Progenitor cell of endocrine pancreas (in vitro differentiated cells): ENCODE measurements at regions not wholly inside any gene's neighbourhood (a gene's known extent, or its start where the extent isn't known, plus 50 kb on each side); places are given as distances from the start of the nearest gene placed in this dataset.

Experiments used
- DNase-seq: peaks from one replicate; pipeline ENCODE4 v3.0.0; 2021; ENCODE audit warnings: low spot score; ENCODE audit not compliant: unreplicated experiment
- H3K27ac Mint-ChIP-seq: 2 replicates; pipeline ENCODE4 v1.8.0; 2021; ENCODE audit warnings: mild to moderate bottlenecking, moderate library complexity, mixed read lengths
- H3K27me3 Mint-ChIP-seq: 2 replicates; pipeline ENCODE4 v1.8.0; 2021; ENCODE audit warnings: mixed read lengths
- H3K36me3 Mint-ChIP-seq: 2 replicates; pipeline ENCODE4 v1.8.0; 2022; ENCODE audit warnings: mixed read lengths; ENCODE audit not compliant: insufficient read depth
- H3K4me1 Mint-ChIP-seq: 2 replicates; pipeline ENCODE4 v1.8.0; 2021; ENCODE audit warnings: low read depth, mixed read lengths
- H3K4me3 Mint-ChIP-seq: 2 replicates; pipeline ENCODE4 v1.8.0; 2021; ENCODE audit warnings: low read depth, mild to moderate bottlenecking, moderate library complexity, mixed read lengths
- H3K9me3 Mint-ChIP-seq: 2 replicates; pipeline ENCODE4 v1.8.0; 2021; ENCODE audit warnings: low read depth, mixed read lengths
- TF ChIP-seq, protein P1 (sequence below): fragments of 200-600 bp; sonication (generic); IDR thresholded peaks from one replicate; pipeline ENCODE4 v1.5.0; 2021; ENCODE audit warnings: antibody characterized with exemption, mild to moderate bottlenecking; ENCODE audit not compliant: unreplicated experiment

DNA sequence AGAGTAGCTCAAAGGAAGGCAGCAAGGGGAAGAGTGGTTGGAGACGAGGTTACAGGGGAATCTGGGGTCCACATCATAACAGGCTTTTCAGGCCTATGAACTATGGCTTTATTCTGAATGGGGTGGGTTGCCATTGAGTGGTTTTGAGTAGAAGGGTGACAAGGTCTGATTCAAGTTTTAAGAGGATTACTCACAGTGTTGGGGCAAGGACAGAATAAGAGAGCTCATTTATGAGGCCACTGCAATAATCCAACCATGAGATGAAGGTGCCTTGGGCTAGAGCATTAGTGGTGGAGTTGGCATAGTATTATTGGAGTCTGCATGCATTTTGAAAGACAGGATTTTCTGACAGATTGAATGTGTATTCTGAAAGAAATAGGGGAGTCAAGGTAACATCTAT lies 315.9 kb downstream of the RNF144A start:
- DNase-seq: no peak
- H3K9me3 Mint-ChIP-seq: peaks cover 3% of the 10 kb centered on the region
- no peak overlapping the region for H3K4me3 Mint-ChIP-seq
- TF ChIP-seq, protein P1, sequence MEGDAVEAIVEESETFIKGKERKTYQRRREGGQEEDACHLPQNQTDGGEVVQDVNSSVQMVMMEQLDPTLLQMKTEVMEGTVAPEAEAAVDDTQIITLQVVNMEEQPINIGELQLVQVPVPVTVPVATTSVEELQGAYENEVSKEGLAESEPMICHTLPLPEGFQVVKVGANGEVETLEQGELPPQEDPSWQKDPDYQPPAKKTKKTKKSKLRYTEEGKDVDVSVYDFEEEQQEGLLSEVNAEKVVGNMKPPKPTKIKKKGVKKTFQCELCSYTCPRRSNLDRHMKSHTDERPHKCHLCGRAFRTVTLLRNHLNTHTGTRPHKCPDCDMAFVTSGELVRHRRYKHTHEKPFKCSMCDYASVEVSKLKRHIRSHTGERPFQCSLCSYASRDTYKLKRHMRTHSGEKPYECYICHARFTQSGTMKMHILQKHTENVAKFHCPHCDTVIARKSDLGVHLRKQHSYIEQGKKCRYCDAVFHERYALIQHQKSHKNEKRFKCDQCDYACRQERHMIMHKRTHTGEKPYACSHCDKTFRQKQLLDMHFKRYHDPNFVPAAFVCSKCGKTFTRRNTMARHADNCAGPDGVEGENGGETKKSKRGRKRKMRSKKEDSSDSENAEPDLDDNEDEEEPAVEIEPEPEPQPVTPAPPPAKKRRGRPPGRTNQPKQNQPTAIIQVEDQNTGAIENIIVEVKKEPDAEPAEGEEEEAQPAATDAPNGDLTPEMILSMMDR: no peak
- H3K27me3 Mint-ChIP-seq: no peaks in the 10 kb centered on the region
- H3K27ac Mint-ChIP-seq: no peak overlapping the region
- no peaks in the 10 kb centered on the region for H3K4me1 Mint-ChIP-seq
- peaks cover 2% of the 10 kb centered on the region for H3K36me3 Mint-ChIP-seq

DNA sequence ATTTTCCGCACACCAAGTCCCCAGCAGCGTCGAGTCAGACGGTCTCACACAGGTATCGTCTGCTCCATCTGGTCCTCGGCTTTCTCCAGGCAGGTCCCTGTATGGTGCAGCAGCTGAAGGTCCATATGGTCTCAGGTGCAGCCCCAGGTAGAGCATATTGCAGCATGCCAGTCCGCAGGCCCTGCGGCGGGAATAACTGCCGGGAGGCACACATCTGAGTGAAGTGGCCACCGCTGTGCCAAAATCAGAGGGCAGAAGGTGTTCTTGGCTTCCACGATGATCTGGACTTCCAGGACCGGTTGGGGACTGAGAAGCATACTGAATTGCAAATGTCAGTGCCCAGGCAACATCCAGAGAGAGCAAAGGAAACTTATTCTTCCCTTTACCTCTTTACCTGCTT lies 320.3 kb downstream of the RNF144A start:
- Mint-ChIP-seq H3K4me1 (peaks cover 4% of the 10 kb centered on the region), H3K4me3 (no peak overlapping the region), H3K27me3 (peaks cover 4% of the 10 kb centered on the region), H3K27ac (no peak overlapping the region), H3K9me3 (peaks cover 3% of the 10 kb centered on the region), H3K36me3 (peaks cover 2% of the 10 kb centered on the region)
- DNase-seq: no peak
- TF ChIP-seq, protein P1: no peak

DNA sequence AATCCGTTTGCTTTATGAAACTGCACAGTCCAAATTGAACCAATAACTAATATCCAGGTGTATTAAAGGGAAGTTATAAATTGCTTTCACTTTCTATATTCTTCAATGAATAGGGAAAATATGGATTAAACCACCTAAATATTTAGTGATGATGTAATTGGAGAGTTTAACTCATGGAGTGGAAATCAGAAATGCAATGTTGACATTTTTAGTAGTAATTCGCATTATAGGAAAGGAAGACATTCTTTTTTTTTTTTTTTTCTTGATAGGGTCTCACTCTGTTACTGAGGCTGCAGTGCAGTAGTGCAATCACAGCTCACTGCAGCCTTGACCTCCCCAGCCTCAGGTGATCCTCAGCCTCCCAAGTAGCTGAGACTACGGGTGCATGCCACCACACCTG lies 321.9 kb downstream of the RNF144A start:
- TF ChIP-seq, protein P1: no peak
- Mint-ChIP-seq H3K4me1 (peaks cover 4% of the 10 kb centered on the region), H3K27me3 (peaks cover 4% of the 10 kb centered on the region), H3K27ac (no peak overlapping the region), H3K9me3 (no peaks in the 10 kb centered on the region), H3K36me3 (no peaks in the 10 kb centered on the region), H3K4me3 (no peak overlapping the region)
- no peak for DNase-seq

DNA sequence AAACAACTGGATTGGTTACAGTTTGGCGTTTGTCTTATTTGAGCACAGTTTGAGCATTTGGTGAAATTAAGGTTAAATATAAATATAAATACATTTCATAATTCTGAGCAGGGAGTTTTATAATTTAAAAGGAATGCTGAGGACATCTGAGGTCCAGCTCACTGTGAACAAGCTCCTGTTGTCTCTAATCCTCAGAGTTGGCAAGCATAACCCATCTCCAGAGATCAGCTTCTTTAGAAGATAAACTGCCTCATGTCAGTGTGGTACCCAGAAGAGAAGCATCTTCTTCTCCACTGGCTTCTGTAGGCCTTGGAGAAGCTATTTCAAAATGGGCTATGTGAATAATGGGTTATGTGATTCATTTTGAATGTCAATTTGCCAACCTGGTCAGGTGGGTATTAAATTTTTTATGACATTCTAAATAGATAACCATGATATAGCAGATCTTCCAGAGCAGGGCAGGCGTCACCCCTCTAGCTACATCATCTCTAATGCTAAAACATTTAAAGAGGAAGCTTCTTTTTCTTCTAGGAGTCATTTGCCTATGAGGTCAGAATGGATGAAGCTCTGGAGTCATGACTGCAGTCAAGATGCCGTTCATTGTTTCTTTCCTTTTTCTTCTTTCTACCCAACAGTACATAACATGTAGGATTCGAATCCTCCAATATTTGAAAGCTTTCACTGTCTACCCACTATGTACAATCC lies 324.0 kb downstream of the RNF144A start:
- peaks cover 4% of the 10 kb centered on the region for H3K27me3 Mint-ChIP-seq
- TF ChIP-seq, protein P1: no peak
- H3K4me1 Mint-ChIP-seq: peaks cover 8% of the 10 kb centered on the region
- no peak overlapping the region for H3K4me3 Mint-ChIP-seq
- no peaks in the 10 kb centered on the region for H3K9me3 Mint-ChIP-seq
- DNase-seq: no peak
- no peak overlapping the region for H3K27ac Mint-ChIP-seq
- H3K36me3 Mint-ChIP-seq: no peaks in the 10 kb centered on the region

DNA sequence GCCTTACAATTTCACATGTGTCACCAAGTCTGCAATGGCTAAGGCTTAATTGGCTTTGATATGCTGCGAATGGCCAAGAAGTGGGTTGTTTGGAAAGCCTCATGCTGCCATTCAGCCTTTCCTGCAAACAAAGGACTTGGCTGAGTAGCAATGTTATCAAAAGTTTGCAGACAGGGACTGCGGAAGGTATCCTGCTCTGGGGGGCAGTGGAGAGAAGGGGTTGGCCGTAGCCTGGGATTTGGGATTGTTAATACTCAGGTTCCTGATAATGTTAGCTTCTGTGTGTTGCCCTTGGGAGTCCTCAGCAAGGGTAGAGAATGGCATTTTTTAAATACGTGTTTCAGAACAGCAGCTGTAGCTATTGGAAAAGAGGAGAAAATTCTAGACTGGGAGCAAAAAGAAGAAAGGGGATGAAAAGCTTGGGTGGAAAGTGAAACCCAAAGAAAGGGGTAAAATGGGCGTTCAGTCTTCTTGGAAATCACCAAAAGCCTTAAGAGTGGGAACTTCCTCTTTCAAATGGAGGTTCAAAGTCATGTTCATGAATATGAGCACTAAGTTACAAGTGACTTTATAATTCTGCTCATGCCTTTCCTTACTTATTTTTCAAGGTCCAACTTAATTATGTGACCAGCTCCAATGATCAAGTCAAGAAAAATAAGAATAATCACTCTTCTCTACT lies 325.1 kb downstream of the RNF144A start:
- Mint-ChIP-seq H3K4me3 (no peak overlapping the region), H3K27me3 (peaks cover 4% of the 10 kb centered on the region), H3K27ac (no peak overlapping the region), H3K4me1 (peaks cover 9% of the 10 kb centered on the region), H3K9me3 (no peaks in the 10 kb centered on the region), H3K36me3 (no peaks in the 10 kb centered on the region)
- TF ChIP-seq, protein P1: no peak
- no peak for DNase-seq
